Keratinocyte (primary cell): ENCODE measurements at regions not wholly inside any gene's neighbourhood (a gene's known extent, or its start where the extent isn't known, plus 50 kb on each side); places are given as distances from the start of the nearest gene placed in this dataset.

Experiments
- DNase-seq: peaks from one replicate; pipeline ENCODE4 v3.0.0-alpha.2; 2011; ENCODE audit warnings: low read depth, missing footprints, low spot score
- FAIRE-seq: peaks from 2 replicates; lab custom pipeline; 2011; peaks lifted over from hg19 to GRCh38; lab: Jason Lieb, UNC
- H2AFZ ChIP-seq: 2 replicates; pipeline ENCODE4 v1.6.0; 2012; ENCODE audit warnings: low read length, control low read depth, inconsistent platforms; ENCODE audit not compliant: control insufficient read depth
- H3K27ac ChIP-seq: 2 replicates; pipeline ENCODE4 v1.5.1; 2011; ENCODE audit warnings: low read length; ENCODE audit not compliant: control insufficient read depth, insufficient read depth
- H3K27me3 ChIP-seq: 3 replicates; pipeline ENCODE4 v1.6.0; 2011; ENCODE audit warnings: low read length; ENCODE audit not compliant: control insufficient read depth, insufficient read depth; ENCODE audit errors: extremely low read depth
- H3K36me3 ChIP-seq, 2 experiments: 2 replicates in 1 of 2; 3 replicates in 1 of 2; pipeline ENCODE4 v1.5.1; 2011; ENCODE audit warnings: low read length in 2 of 2, mild to moderate bottlenecking in 1 of 2; ENCODE audit not compliant: control insufficient read depth in 2 of 2, insufficient read depth in 2 of 2; ENCODE audit errors: extremely low read depth in 1 of 2
- H3K4me1 ChIP-seq: 3 replicates; pipeline ENCODE4 v1.5.1; 2011; ENCODE audit warnings: low read length; ENCODE audit not compliant: control insufficient read depth, insufficient read depth; ENCODE audit errors: extremely low read depth
- H3K4me2 ChIP-seq: 3 replicates; pipeline ENCODE4 v1.6.0; 2011; ENCODE audit warnings: low read depth, low read length; ENCODE audit not compliant: control insufficient read depth, insufficient read depth; ENCODE audit errors: extremely low read depth
- H3K4me3 ChIP-seq, 3 experiments: fragments of 200-600 bp in 1 of 3; sonication (generic) in 1 of 3; 2 replicates in 2 of 3; 3 replicates in 1 of 3; pipeline ENCODE4 v1.5.1; 2011 to 2016; ENCODE audit warnings: low read length in 3 of 3, mild to moderate bottlenecking in 3 of 3, control low read depth in 2 of 3, inconsistent platforms in 1 of 3, low read depth in 1 of 3, mixed read lengths in 1 of 3, mixed run types in 1 of 3, moderate library complexity in 1 of 3; ENCODE audit not compliant: control insufficient read depth in 2 of 3, insufficient read depth in 2 of 3; ENCODE audit errors: extremely low read depth in 1 of 3
- H3K79me2 ChIP-seq: 2 replicates; pipeline ENCODE4 v1.6.0; 2012; ENCODE audit warnings: low read length; ENCODE audit not compliant: control insufficient read depth, insufficient read depth
- H3K9ac ChIP-seq: 3 replicates; pipeline ENCODE4 v1.6.0; 2011; ENCODE audit warnings: low read length; ENCODE audit not compliant: control insufficient read depth, insufficient read depth; ENCODE audit errors: extremely low read depth
- H3K9me1 ChIP-seq: 3 replicates; pipeline ENCODE4 v1.6.0; 2011; ENCODE audit warnings: low read length; ENCODE audit not compliant: control insufficient read depth, insufficient read depth; ENCODE audit errors: extremely low read depth
- H3K9me3 ChIP-seq: 2 replicates; pipeline ENCODE4 v1.5.1; 2012; ENCODE audit warnings: low read depth, low read length; ENCODE audit not compliant: control insufficient read depth
- H4K20me1 ChIP-seq: 3 replicates; pipeline ENCODE4 v1.6.0; 2011; ENCODE audit warnings: low read length; ENCODE audit not compliant: control insufficient read depth, insufficient read depth; ENCODE audit errors: extremely low read depth
- EZH2 ChIP-seq: IDR thresholded peaks from one replicate; pipeline ENCODE4 v1.6.1; 2012; ENCODE audit warnings: inconsistent platforms, mild to moderate bottlenecking, low read length, moderate library complexity
- dilution Hi-C: fragments of 300-500 bp; cut with MboI; formaldehyde crosslinking; loops from one replicate; pipeline ENCODE4 v1.7.0; 2020; ENCODE audit warnings: low sequenced_read_pairs; ENCODE audit not compliant: extremely low pct_ligation_motif_present
- TF ChIP-seq, protein P1 (sequence below), 3 experiments: IDR thresholded peaks in 1 of 3; conservative IDR thresholded peaks in 1 of 3; optimal IDR thresholded peaks in 1 of 3; 2 replicates in 2 of 3; 3 replicates in 1 of 3; pipeline versions ENCODE3 to v1.5.1; 2011; ENCODE audit warnings: low read length in 3 of 3, mild to moderate bottlenecking in 3 of 3, moderate library complexity in 2 of 3, control low read depth in 1 of 3, inconsistent platforms in 1 of 3; ENCODE audit not compliant: insufficient read depth in 2 of 3; ENCODE audit errors: extremely low read depth in 1 of 3

DNA sequence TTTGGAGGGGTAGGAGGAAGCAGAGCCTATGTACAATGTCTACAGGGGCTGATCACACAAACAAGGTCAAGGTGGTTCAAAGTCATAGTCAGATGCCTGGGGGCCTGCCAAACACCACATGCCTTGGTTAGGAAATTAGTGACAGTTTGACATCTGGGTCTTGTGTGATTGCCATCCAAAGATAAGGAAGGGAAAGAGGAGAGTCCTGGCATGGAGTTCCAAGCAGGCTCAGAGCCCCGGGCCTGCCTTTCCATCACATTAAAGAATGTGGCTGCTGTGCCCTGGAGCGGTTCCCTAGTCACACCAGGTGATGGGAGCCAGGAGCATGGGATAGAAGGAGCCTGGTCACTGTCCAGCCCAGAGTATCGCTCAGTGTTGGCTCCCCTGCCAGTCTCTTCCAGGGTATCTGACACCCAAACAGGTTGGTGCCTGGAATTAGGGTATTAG is 53.6 kb upstream of the BCL2L14 start:
- Histone ChIP-seq H3K27me3 (no peaks in the 10 kb centered on the region), H3K27ac (no peak overlapping the region), H3K4me2 (no peak overlapping the region), H4K20me1 (no peaks in the 10 kb centered on the region), H3K36me3 (no peaks in the 10 kb centered on the region), H3K9me1 (no peaks in the 10 kb centered on the region), H2AFZ (no peak overlapping the region), H3K4me1 (peaks cover 4% of the 10 kb centered on the region), H3K79me2 (no peaks in the 10 kb centered on the region), H3K4me3 (no peak overlapping the region), H3K9ac (no peak overlapping the region), H3K9me3 (no peaks in the 10 kb centered on the region)
- TF ChIP-seq EZH2, result no peak
- TF ChIP-seq, protein P1, sequence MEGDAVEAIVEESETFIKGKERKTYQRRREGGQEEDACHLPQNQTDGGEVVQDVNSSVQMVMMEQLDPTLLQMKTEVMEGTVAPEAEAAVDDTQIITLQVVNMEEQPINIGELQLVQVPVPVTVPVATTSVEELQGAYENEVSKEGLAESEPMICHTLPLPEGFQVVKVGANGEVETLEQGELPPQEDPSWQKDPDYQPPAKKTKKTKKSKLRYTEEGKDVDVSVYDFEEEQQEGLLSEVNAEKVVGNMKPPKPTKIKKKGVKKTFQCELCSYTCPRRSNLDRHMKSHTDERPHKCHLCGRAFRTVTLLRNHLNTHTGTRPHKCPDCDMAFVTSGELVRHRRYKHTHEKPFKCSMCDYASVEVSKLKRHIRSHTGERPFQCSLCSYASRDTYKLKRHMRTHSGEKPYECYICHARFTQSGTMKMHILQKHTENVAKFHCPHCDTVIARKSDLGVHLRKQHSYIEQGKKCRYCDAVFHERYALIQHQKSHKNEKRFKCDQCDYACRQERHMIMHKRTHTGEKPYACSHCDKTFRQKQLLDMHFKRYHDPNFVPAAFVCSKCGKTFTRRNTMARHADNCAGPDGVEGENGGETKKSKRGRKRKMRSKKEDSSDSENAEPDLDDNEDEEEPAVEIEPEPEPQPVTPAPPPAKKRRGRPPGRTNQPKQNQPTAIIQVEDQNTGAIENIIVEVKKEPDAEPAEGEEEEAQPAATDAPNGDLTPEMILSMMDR (optimal IDR thresholded peaks at IDR 0.05 in 1 of 3, IDR thresholded peaks at IDR 0.05 in 1 of 3, conservative IDR thresholded peaks at IDR 0.05 in 1 of 3; ENCODE audit: extremely low read depth in 1 of 3, insufficient read depth in 2 of 3, low read length in 3 of 3), result no peak
- FAIRE-seq (no peak), DNase-seq (no peak)
- dilution Hi-C loops, result no loop called here

DNA sequence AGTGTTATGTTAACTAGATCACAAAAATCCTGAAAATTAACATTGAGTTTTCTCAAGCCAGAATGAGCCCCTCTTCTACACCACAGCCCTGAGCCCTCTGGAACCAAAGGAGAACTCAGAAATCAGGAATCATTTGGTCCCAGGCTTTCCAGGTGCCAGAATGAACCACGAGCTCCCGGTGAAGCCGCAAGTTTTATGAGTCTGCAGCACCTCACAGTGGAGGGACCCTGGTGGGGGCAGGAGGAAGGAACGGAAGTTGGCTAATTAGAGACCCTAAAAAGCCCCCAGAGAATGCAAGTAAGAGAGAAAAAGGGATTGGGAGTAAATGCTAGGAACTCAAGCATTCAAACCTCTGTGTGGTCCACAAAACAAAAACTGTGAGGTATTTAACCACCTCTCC is 52.9 kb upstream of the BCL2L14 start:
- no peaks in the 10 kb centered on the region for H3K36me3 ChIP-seq
- no peak overlapping the region for H2AFZ ChIP-seq
- peaks cover 4% of the 10 kb centered on the region for H3K4me1 ChIP-seq
- H3K9me3 ChIP-seq, result no peaks in the 10 kb centered on the region
- H3K9me1 ChIP-seq, result no peaks in the 10 kb centered on the region
- no peaks in the 10 kb centered on the region for H3K79me2 ChIP-seq
- DNase-seq, result no peak
- no peaks in the 10 kb centered on the region for H4K20me1 ChIP-seq
- TF ChIP-seq, protein P1 (optimal IDR thresholded peaks at IDR 0.05 in 1 of 3, IDR thresholded peaks at IDR 0.05 in 1 of 3, conservative IDR thresholded peaks at IDR 0.05 in 1 of 3; ENCODE audit: extremely low read depth in 1 of 3, insufficient read depth in 2 of 3, low read length in 3 of 3), result peak; percentile 19 to 35 (median 23)
- no peak for TF ChIP-seq EZH2
- no peak overlapping the region for H3K4me3 ChIP-seq
- H3K27ac ChIP-seq, result no peak overlapping the region
- no peak for FAIRE-seq
- H3K27me3 ChIP-seq, result no peaks in the 10 kb centered on the region
- no peak overlapping the region for H3K9ac ChIP-seq
- H3K4me2 ChIP-seq, result no peak overlapping the region
- dilution Hi-C loops, result no loop called here
